HG03039 (cell line): ENCODE measurements at regions not wholly inside any gene's neighbourhood (a gene's known extent, or its start where the extent isn't known, plus 50 kb on each side); places are given as distances from the start of the nearest gene placed in this dataset.
"Not testable (repeated sequence)": the region's sequence is repeated elsewhere in the genome, so short reads cannot be mapped to it uniquely, and the experiment has no call there.

Source experiments
- ATAC-seq: cut with Tn5 transposase; IDR thresholded peaks from one replicate; pipeline ENCODE4 v1.9.1; 2021; ENCODE audit warnings: mild to moderate bottlenecking, moderate library complexity; ENCODE audit not compliant: unreplicated experiment

DNA sequence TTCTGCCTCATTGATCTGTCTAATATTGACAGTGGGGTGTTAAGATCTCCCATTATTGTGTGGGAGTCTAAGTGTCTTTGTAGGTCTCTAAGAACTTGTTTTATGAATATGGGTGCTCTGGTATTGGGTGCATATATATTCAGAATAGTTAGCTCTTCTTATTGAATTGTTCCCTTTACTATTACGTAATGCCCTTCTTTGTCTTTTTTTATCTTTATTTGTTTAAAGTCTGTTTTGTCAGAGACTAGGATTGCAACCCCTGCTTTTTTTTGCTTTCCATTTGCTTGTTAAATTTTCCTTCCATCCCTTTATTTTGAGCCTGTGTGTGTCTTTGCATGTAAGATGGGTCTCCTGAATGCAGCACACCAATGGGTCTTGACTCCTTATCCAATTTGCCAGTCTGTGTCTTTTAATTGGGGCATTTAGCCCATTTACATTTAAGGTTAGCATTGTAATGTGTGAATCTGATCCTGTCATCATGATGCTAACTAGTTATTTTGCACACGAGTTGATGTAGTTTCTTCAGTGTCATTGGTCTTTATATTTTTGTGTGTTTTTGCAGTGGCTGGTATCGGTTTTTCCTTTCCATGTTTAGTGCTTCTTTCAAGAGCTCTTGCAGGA is 1126.0 kb upstream of the TMEM132C start:
- ATAC-seq = not testable (repeated sequence)

DNA sequence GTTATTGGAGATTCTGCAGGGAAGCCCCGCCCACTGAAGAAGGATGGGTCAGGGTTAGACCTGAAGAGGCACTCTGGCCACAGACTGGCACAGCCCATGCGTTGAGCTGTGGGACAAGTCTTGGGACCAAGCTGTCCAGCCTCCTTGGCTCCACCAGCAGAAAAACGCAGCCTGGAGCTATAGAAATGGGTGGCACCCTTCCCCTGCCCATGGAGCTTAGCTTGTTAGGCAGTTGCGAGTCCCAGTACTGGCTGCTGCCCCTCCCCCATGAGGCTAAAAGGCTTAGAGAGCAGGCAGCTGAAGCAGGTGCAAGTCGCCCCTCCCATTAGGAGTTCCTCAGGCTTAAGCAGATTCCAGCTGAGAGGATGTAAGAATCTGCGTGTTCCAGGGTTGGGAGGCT is 1124.0 kb upstream of the TMEM132C start:
- no peak for ATAC-seq

DNA sequence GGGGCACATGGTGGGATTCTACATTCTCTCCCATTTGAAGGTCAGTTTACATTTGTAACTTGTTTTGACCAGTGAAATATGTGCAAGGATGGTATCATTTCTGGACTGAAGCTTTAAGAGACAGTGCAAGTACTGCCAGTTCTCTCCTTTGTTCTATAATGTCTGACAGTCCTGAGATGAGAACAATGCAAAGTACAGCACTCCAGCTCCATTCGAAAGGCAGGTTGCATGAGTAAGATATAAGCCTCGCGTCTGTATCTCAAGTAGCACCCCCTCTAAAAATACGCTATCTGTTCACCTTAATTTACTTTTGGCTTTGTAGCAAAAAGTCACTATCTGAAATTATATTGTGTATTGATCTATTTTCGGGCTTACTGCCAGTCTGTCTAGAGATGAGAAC is 1122.2 kb upstream of the TMEM132C start:
- no peak for ATAC-seq

DNA sequence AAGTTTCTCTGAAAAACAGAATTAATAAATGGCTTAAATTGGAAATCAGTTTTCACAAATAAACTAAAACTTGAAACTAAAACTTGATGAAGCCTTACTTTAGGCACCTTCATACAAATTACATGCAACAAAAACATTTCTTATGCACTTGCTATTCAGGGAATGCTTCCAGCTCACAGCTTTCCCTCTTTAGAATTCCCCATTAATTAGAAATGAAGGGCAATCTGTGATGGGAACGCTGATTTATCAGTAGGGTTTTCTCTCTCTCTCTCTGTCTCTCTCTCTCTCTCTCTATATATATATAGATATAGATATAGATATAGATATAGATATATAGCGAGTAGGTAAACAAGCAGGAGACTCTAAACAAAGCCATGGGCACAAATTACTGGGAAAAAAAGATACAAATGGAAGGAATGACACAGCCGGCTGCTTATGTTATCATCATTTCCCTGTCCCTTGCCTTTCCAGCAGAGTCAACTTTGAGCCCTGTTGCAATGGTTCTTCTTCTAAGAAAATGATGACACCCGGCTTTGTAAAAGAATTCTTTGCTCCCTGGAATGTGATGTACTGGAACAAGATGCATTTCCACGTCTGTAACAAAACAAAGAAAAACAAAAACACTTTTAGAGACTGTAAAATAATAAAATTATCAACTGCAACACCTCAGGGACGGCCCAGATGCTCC is 1121.6 kb upstream of the TMEM132C start:
- no peak for ATAC-seq

DNA sequence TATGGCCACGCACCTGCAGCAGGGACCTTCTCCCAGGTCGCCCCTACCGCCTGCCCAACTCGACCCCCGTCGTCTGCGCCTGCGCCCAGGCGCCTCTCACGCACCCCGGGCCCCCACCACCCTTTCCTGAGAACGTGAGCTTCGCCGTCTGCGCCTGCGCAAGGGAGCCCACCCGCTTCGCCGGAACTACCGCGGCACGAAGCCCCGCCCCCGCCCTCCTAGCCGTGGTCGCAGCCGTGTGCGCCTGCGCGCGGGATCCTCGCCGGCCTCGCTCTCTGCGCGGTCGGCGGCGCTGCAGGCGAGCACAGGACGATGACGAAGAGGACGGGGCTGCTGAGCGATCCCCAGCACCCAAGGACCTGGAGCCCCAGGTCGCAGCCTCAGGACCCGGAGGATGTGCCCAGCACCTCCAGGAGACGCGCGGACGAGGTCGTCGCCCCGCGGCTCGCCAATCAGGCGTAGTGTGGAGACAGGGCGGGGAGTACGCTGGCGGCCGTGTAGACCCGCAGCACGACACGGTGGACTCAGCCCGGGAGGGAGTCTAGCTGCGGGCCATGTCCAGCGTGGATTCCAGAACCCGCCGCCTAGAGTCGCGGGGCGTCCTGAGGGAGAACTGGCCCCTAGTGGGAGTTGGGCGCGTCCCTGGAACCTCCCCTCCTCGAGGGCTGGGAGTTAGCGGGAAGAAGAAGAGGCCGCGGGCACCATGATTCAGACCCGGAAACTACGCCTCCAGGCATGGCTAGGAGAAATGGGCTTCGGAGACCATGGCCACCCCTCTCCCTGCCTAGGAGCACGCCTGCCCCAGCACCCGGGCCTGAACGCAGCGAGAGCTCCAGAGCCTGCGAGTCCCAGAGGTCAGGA is 1120.8 kb upstream of the TMEM132C start:
- ATAC-seq = no peak

DNA sequence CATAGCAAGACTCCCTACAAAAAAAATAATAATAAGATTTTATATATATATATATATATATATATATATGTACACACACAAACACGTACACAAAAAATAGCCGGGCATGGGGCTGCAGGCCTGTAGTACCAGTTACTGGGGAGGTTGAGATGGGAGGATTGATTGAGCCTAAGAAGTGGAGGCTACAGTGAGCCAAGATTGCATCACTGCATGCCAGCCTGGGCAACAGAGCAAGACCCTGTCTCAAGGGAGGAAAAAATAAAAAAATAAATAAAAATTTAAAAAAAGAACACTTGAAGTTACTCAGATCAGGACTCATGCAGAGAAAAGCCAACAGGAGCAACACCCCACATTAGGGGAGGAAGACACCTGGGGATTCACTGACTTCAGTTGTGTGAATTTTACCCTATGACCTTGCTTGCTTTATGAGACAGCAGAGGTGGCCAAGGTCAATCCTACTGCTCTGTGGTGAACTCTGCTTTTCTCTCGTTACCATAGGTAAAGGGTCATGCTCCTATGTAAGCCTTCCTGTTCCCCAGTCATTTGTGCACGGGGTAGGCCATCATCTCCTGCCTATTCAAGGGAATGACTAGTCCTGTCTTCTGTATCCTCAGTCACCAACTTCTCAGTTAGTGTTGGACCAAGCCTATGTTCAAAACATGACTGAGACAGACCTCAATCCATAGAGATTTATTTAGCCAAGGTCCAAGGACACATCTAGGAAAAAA is 1119.8 kb upstream of the TMEM132C start:
- no peak for ATAC-seq

DNA sequence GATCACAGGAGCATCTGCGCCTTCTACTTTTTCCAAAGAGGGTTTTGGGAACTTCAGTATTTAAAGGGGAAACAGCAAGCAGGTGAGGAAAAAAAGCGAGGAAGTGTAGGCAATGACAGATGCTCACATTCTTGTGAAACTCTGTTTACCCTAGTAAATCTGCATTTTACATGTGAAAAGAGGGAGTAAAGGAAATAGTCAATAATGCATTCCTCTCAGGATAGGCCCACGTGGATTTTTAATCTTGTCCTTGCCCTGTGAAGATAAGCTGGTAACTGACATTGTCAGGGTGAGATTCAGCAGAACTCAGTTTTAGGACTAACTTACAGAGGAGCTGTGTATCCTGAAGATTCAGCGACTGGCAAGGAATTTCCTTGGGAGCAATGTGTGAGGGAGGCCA is 1119.2 kb upstream of the TMEM132C start:
- no peak for ATAC-seq

DNA sequence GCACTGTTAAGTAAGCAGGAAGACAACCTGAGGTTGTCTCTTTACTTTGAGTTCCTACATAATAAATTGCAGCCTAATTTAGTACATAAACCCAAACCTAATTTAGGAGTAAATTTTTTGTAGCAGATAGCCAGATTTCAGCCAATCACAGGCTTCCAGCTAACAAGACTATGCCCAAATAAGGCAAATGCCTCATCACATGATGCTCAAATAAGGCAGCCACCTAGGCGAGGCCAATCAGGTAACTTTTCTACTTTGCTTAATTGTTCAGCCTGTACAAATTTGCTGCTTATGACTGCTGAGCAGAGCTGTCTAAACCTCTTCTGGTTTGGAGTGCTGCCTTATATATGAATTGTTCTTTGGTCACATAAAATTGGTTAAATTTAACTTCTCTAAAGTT is 1118.7 kb upstream of the TMEM132C start:
- ATAC-seq = no peak

DNA sequence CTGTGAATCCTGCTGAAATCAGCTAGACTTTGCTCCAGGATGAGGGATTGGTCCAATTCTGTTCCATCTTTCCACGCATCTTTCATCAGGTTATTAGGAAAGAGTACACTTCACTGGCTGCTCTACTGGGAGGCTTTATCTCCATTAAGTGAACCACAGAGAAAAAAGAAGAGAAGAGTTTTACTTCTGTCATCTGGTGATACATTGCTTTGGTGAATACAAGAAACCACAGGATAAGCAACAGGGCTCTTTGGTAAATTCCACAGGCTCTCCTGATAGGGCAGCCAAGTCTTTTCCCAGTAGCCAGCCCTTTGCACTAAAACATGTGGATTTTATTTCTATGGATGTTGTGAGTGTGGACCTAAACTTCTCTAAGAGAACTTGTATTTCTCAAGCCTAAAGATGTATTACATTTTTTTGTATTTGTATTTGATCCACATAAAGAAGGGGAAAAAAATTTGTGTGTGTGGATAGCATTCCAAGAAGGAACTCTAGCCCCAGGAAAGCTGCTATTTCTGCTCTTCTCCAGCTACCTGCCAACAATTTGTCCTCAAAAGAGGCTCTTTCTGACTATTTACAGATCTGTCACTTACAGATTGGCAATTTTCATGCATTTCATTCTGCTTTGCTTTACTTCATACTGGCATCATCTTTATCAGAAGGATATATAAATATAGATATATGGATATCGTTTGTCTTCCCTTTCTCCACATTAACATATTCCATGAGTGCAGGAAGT is 1117.6 kb upstream of the TMEM132C start:
- no peak for ATAC-seq

DNA sequence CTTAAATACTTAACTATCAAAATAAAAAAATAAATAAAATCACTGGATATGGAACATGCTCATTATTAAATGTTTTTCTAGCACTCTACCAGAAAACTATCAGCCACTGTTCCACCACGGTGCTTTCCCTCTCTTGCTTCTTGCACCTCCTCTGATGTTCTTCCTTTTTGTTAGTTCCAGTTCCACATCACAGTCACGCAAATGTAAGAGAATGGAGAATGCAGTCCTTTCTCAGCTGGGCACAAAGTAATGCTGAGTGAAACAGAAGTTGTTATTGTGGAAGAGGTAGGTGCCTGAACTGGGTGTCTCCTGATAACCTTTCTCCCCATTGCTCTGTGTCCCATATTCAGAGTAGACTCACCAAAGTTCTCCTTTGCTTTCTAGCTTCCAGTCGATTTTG is 1116.9 kb upstream of the TMEM132C start:
- no peak for ATAC-seq

DNA sequence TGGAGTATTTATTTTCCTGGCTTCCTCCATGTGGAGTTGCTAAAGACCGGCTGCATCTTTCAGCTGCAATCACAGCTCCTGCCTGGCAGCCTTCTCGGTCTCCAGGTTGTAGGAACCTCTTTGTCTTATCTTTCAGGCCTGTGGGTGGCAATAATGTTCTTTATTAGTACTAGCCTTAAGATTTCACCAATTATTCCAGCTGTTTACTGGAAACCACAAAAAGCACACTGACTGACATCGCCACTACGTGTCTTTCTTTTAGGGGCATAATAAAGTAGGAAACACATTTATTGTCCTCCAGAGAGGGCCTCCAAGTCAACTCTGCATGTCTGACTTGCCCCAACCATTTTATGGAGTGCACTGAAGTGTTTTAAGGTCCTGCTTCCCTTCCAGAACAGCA is 1116.5 kb upstream of the TMEM132C start:
- no peak for ATAC-seq

DNA sequence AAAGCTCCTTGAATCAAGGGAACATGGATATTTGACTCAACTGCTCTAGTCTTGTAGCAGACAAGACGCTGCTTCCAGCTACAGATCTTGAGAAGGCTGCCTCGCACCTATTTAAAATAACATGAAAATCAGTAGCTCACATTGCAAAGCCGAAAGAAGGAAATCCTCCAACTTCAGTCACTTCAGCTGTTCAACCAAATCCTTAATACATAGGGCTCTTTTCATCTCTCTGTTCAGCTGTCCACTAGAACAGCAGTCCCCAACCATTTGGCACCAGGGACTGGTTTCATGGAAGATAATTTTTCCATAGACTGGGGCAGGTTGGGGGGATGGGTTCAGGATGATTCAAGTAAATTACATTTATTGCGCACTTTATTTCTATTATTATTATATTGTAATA is 1116.0 kb upstream of the TMEM132C start:
- ATAC-seq = no peak

DNA sequence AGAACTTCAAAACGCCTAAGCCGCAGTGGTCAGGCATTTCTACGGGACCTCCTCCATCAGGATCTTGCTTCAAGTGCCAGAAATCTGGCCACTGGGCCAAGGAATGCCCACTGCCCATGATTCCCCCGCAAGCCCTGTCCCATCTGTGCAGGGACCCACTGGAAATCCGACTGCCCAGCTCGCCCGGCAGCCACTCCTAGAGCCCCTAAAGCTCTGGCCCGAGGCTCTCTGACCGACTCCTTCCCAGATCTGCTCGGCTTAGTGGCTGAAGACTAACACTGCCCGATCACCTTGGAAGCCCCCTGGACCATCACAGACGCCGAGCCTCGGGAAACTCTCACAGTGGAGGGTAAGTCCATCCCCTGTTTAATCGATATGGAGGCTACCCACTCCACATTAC is 1113.0 kb upstream of the TMEM132C start:
- no peak for ATAC-seq

DNA sequence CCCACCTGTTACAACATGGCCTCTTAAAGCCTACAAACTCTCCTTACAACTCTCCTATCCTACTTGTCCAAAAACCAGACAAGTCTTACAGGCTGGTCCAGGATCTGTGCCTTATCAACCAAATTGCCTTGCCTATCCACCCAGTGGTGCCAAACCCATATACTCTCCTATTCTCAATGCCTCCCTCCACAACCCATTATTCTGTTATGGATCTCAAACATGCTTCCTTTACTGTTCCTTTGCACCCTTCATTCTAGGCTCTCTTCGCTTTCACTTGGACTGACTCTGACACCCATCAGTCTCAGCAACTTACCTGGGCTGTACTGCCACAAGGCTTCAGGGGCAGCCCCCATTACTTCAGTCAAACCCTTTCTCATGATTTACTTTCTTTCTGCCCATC is 1112.1 kb upstream of the TMEM132C start:
- ATAC-seq = not testable (repeated sequence)

DNA sequence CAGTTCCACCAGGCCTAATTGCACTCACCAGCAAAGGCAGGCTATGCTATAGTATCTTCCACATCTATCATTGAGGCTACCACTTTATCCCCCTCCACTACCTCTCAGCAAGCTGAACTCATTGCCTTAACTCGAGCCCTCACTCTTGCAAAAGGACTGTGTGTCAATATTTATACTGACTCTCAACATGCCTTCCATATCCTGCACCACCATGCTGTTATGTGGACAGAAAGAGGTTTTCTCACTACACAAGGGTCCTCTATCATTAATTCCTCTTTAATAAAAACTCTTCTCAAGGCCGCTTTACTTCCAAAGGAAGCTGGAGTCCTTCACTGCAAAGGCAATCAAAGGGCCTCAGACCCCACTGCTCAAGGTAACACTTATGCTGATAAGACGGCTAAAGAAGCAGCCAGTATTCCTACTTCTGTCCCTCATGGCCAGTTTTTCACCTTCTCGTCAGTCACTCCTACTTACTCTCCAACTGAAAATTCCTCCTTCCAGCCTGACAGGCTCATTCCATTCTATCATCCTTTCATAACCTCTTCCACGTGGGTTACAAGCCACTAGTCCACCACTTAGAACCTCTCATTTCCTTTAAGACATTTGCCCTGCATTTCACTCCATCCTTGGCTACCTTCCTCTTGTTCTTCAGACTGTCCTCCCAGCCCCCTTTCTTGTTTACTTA is 1110.9 kb upstream of the TMEM132C start:
- not testable (repeated sequence) for ATAC-seq

DNA sequence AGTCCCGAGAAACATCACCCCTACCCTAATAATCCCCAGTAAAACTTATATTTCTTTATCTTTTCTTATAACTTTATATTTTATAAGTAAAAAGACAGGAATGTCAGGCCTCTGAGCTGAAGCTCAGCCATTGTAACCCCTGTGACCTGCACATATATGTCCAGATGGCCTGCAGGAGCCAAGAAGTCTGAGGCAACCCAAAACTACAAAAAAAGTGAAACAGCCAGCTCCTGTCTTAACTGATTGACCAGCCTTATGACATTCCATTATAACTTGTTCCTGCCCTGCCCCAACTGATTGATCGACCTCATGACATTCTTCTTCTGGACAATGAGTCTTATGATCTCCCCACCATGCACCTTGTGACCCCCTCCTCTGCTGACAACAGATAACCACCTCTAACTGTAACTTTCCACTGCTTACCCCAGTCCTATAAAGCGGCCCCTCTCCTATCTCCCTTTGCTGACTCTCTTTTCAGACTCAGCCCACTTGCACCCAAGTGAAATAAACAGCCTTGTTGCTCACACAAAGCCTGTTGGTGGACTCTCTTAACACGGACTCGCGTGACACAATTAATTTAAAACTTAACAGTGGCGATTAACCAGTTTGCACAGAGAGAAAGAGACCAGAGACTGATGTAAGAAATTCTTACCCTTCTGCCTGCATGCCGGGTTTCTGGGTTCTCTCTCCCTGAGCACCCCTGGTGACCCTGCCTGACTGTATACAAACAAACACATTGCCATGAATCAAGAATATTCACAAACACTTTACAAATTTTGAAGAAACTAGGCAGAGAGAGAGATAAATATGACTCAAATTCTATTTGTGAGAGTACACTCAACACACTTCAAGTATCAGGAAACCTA is 1109.2 kb upstream of the TMEM132C start:
- ATAC-seq = not testable (repeated sequence)

DNA sequence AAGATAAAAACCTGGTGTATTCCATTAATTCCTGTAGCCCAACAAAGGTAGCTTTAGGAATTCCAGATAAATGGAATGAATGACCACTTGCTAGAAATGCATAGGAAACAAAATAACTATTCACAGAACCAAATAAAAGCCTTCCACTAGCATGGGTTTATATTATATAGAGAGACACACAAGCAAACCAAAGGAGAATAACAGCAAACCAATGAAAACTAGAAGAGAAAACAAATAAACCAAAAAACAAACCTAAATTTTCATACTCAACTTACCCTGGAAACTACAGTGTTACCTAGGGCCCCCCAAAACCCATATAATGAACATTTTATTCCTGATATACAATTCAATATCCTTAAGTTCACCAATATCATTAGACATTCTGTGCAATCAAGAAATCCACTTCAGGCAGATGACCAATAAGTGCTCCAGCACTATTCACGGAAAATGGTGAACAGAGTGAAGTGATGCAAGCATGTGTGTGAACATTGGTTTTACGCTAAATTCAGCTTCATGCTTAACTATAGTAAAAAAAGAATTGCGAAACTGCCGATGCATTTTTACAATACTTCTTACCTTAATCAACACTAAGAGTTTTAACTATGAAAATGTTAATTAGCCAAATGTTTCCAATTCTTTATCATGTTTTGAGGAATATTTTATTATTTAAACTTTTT is 1108.4 kb upstream of the TMEM132C start:
- no peak for ATAC-seq

DNA sequence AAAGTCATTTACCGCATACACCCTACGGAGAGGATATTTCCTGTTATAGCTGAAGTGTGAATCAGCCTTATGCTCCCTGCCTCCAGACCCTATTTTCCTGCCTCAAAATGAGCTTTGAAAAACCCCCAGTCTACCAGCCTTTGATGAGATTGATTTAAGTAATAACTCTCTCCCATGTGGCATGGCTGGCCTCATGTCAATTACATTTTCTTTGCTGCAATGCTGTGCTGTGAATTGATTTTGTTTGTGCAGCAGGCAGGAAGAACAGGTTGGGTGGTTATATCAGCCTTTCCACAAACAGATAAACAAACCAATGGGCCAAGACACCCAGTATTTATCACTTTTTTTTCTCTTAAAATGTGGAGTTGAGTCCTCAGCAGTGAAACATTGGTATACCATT is 1105.5 kb upstream of the TMEM132C start:
- no peak for ATAC-seq

DNA sequence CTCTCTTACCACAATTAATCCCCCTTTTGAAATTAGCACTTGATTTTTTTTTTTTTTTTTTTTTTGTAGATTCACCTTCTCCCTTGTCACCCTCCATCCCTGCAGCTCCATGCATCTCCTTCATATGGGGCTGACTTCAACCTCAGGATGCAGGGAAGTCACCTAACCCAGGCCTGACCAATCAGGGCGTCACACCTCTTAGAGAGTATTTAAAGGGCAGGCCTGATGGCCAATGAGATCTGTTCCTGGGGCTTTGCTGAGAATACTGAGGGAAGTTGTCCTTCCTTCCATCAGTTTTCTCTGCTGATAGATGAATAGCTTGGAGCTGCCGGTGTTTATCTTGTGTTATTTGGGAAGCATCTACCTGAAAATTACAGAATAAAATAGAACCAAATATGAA is 1104.7 kb upstream of the TMEM132C start:
- ATAC-seq = no peak
